KG1 (cell line): ENCODE measurements at regions not wholly inside any gene's neighbourhood (a gene's known extent, or its start where the extent isn't known, plus 50 kb on each side); places are given as distances from the start of the nearest gene placed in this dataset.
"Not testable (repeated sequence)": the region's sequence is repeated elsewhere in the genome, so short reads cannot be mapped to it uniquely, and the experiment has no call there.

Source experiments
- DNase-seq: peaks from one replicate; lab custom pipeline; 2025; lab: John Stamatoyannopoulos, UW

GRCh38 chr1:238764779-238765178 is 621.6 kb upstream of the CHRM3 start:
- DNase-seq = no peak

- no peak for DNase-seq
Observed at GRCh38 chr1:238753252-238753651, 633.1 kb upstream of the CHRM3 start.

- DNase-seq = no peak
Observed at GRCh38 chr1:238752327-238752726, 634.0 kb upstream of the CHRM3 start.

- DNase-seq = no peak
Observed at GRCh38 chr1:238745069-238745468, 641.3 kb upstream of the CHRM3 start.

GRCh38 chr1:238738892-238739291 is 647.5 kb upstream of the CHRM3 start:
- no peak for DNase-seq

GRCh38 chr1:238727670-238728069 is 658.7 kb upstream of the CHRM3 start:
- no peak for DNase-seq

- no peak for DNase-seq
Observed at GRCh38 chr1:238722812-238723211, 663.6 kb upstream of the CHRM3 start.

GRCh38 chr1:238710697-238711096 is 675.7 kb upstream of the CHRM3 start:
- no peak for DNase-seq

GRCh38 chr1:238701024-238701423 is 685.3 kb upstream of the CHRM3 start:
- DNase-seq = no peak

- DNase-seq = no peak
Observed at GRCh38 chr1:238690415-238690814, 696.0 kb upstream of the CHRM3 start.

- DNase-seq = not testable (repeated sequence)
Observed at GRCh38 chr1:238684576-238684975, 701.8 kb upstream of the CHRM3 start.

GRCh38 chr1:238681451-238681850 is 704.9 kb upstream of the CHRM3 start:
- DNase-seq = no peak

GRCh38 chr1:238681021-238681420 is 705.3 kb upstream of the CHRM3 start:
- DNase-seq = no peak

- no peak for DNase-seq
Observed at GRCh38 chr1:238677567-238677966, 708.8 kb upstream of the CHRM3 start.

- no peak for DNase-seq
Observed at GRCh38 chr1:238675221-238675620, 711.1 kb upstream of the CHRM3 start.

- no peak for DNase-seq
Observed at GRCh38 chr1:238674316-238674715, 712.1 kb upstream of the CHRM3 start.

- DNase-seq = no peak
Observed at GRCh38 chr1:238673561-238673960, 712.8 kb upstream of the CHRM3 start.

GRCh38 chr1:238672806-238673205 is 713.6 kb upstream of the CHRM3 start:
- DNase-seq = no peak

GRCh38 chr1:238672262-238672661 is 714.1 kb upstream of the CHRM3 start:
- no peak for DNase-seq

- no peak for DNase-seq
Observed at GRCh38 chr1:238664139-238664538, 722.2 kb upstream of the CHRM3 start.

GRCh38 chr1:238660849-238661248 is 725.5 kb upstream of the CHRM3 start:
- DNase-seq = no peak

GRCh38 chr1:238658763-238659162 is 727.6 kb upstream of the CHRM3 start:
- DNase-seq = no peak

- DNase-seq = no peak
Observed at GRCh38 chr1:238653693-238654321, 732.6 kb upstream of the CHRM3 start.

- no peak for DNase-seq
Observed at GRCh38 chr1:238652346-238652968, 733.9 kb upstream of the CHRM3 start.
